Lung (tissue), 11 donors: ENCODE measurements at regions not wholly inside any gene's neighbourhood (a gene's known extent, or its start where the extent isn't known, plus 50 kb on each side); places are given as distances from the start of the nearest gene placed in this dataset.

Experiments
- ATAC-seq: fragments of 200-7000 bp; cut with Tn5 transposase; one replicate; pipeline ENCODE4 v1.9.1; 2020; ENCODE audit warnings: moderate number of reproducible peaks; ENCODE audit not compliant: insufficient read depth, low FRiP score
- DNase-seq, 3 donors: peaks; one replicate each; pipeline ENCODE4 v3.0.0-alpha.2; 2013 to 2017
- H3K27ac ChIP-seq, 2 donors: one replicate each; pipeline ENCODE4 v1.5.1; 2013; ENCODE audit warnings: mild to moderate bottlenecking in 2 of 2, moderate library complexity in 2 of 2, control low read depth in 1 of 2, inconsistent platforms in 1 of 2, low read depth in 1 of 2, low read length in 1 of 2
- H3K27me3 ChIP-seq, 3 donors: one replicate each; pipeline ENCODE4 v1.5.1; 2013; ENCODE audit warnings: low read length in 2 of 3; ENCODE audit not compliant: control insufficient read depth in 3 of 3, insufficient read depth in 3 of 3
- H3K36me3 ChIP-seq, 4 donors: one replicate each; pipeline ENCODE4 v1.5.1; 2013; ENCODE audit warnings: low read length in 4 of 4, mild to moderate bottlenecking in 1 of 4, moderate library complexity in 1 of 4; ENCODE audit not compliant: control insufficient read depth in 4 of 4, insufficient read depth in 4 of 4
- H3K4me1 ChIP-seq, 5 donors: one replicate each; pipeline ENCODE4 v1.5.1; 2013; ENCODE audit warnings: low read length in 5 of 5, mild to moderate bottlenecking in 2 of 5, moderate library complexity in 1 of 5; ENCODE audit not compliant: control insufficient read depth in 5 of 5, insufficient read depth in 5 of 5
- H3K4me3 ChIP-seq: one replicate; pipeline ENCODE4 v1.5.1; 2013; ENCODE audit warnings: mild to moderate bottlenecking, control low read depth, moderate library complexity
- H3K9ac ChIP-seq, 2 donors: one replicate each; pipeline ENCODE4 v1.5.1; 2013; ENCODE audit warnings: low read length in 2 of 2, control low read depth in 1 of 2; ENCODE audit not compliant: insufficient read depth in 1 of 2
- H3K9me3 ChIP-seq, 4 donors: one replicate each; pipeline ENCODE4 v1.5.1; 2013; ENCODE audit warnings: low read length in 3 of 4, mild to moderate bottlenecking in 1 of 4, moderate library complexity in 1 of 4; ENCODE audit not compliant: control insufficient read depth in 4 of 4, insufficient read depth in 3 of 4
- CTCF ChIP-seq: IDR thresholded peaks from 2 replicates; pipeline ENCODE4 v1.5.1; 2012; ENCODE audit warnings: mild to moderate bottlenecking; ENCODE audit errors: control extremely low read depth, extremely low read depth
- WGBS, 2 donors: extraction: QIAGEN DNeasy Blood & Tissue Kit; methylation state at CpG; one replicate each; pipeline ENCODE4 v1.1.7; 2013; 5-methylcytosine and 5-hydroxymethylcytosine counted together
- donor health status: control.
- donor health status: control.
- donor health status: Bipolar disorder and iron deficiency.
- donor health status: healthy.
- donor health status: DM: yes; HTN: yes; CAD: no.

GRCh38 chr13:64782466-64782865 lies 2447.7 kb downstream of the PCDH9 start:
- no peaks in the 10 kb centered on the region for H3K4me1 ChIP-seq
- no peak for TF ChIP-seq CTCF
- H3K4me3 ChIP-seq, result no peak overlapping the region
- no peak for DNase-seq
- H3K27ac ChIP-seq, result no peak overlapping the region
- no peak for ATAC-seq
- 58 to 65% methylated on average over 4 of the region's 4 CpGs for WGBS, 2 donors
- H3K9ac ChIP-seq, result no peak overlapping the region
- H3K36me3 ChIP-seq, result no peaks in the 10 kb centered on the region
- H3K9me3 ChIP-seq, result no peaks in the 10 kb centered on the region
- no peaks in the 10 kb centered on the region for H3K27me3 ChIP-seq

- DNase-seq, result no peak
- no peak for TF ChIP-seq CTCF
Measured at GRCh38 chr13:64778002-64778401, 2452.1 kb downstream of the PCDH9 start.

GRCh38 chr13:64774915-64775314 lies 2455.2 kb downstream of the PCDH9 start:
- WGBS, 2 donors, result 86 to 98% methylated on average over 1 of the region's 1 CpG
- no peak for TF ChIP-seq CTCF
- no peak overlapping the region for H3K4me3 ChIP-seq
- no peaks in the 10 kb centered on the region for H3K9me3 ChIP-seq
- DNase-seq (no peak), ATAC-seq (no peak)
- H3K27me3 ChIP-seq, result no peaks in the 10 kb centered on the region
- no peak overlapping the region for H3K27ac ChIP-seq
- H3K4me1 ChIP-seq, result no peaks in the 10 kb centered on the region
- H3K9ac ChIP-seq, result no peak overlapping the region
- H3K36me3 ChIP-seq, result no peaks in the 10 kb centered on the region

More at GRCh38 chr13:64778002-64778401, 2452.1 kb downstream of the PCDH9 start:
- Histone ChIP-seq H3K27me3 (no peaks in the 10 kb centered on the region), H3K36me3 (no peaks in the 10 kb centered on the region), H3K4me3 (no peak overlapping the region), H3K27ac (no peak overlapping the region), H3K9ac (no peak overlapping the region), H3K9me3 (no peaks in the 10 kb centered on the region), H3K4me1 (no peaks in the 10 kb centered on the region)
- 53 to 87% methylated on average over 1 of the region's 1 CpG for WGBS, 2 donors
- no peak for ATAC-seq

GRCh38 chr13:64770743-64771142 lies 2459.4 kb downstream of the PCDH9 start:
- DNase-seq (no peak), ATAC-seq (no peak)
- TF ChIP-seq CTCF, result no peak
- peaks cover 0 to under 1% (median 0%) of the 10 kb centered on the region in 4 donors for H3K9me3 ChIP-seq
- no peak overlapping the region for H3K4me3 ChIP-seq
- H3K27ac ChIP-seq, result no peak overlapping the region
- no peaks in the 10 kb centered on the region for H3K36me3 ChIP-seq
- WGBS, 2 donors, result 83 to 88% methylated on average over 4 of the region's 4 CpGs
- no peaks in the 10 kb centered on the region for H3K27me3 ChIP-seq
- no peaks in the 10 kb centered on the region for H3K4me1 ChIP-seq
- H3K9ac ChIP-seq, result no peak overlapping the region
